ENCODE measurements at regions not wholly inside any gene's neighbourhood (a gene's known extent, or its start where the extent isn't known, plus 50 kb on each side); places are given as distances from the start of the nearest gene placed in this dataset.

- no peak for DNase-seq
- no peak overlapping the region for H2AFZ ChIP-seq (ENCODE audit: low read length)
- no peaks in the 10 kb centered on the region for H3K9me2 ChIP-seq (replicated peaks; ENCODE audit: insufficient read depth, low read length)
- no peak overlapping the region for H3K27ac ChIP-seq (ENCODE audit: low read length)
- no peaks in the 10 kb centered on the region for H3K79me2 ChIP-seq (ENCODE audit: low read length)
- no peaks in the 10 kb centered on the region for H4K20me1 ChIP-seq (ENCODE audit: insufficient read depth, low read depth, low read length)
- H3K4me3 ChIP-seq (ENCODE audit: low read length), result no peak overlapping the region
- H3K27me3 ChIP-seq (ENCODE audit: low read length), result no peaks in the 10 kb centered on the region
- H3K36me3 ChIP-seq (ENCODE audit: insufficient read depth, low read length), result no peaks in the 10 kb centered on the region
- no peaks in the 10 kb centered on the region for H3K4me1 ChIP-seq (ENCODE audit: low read length)
- H3K9ac ChIP-seq (ENCODE audit: low read length), result no peak overlapping the region
- H3K4me2 ChIP-seq (ENCODE audit: low read depth, low read length, poor library complexity, severe bottlenecking), result no peak overlapping the region
- no peaks in the 10 kb centered on the region for H3K9me3 ChIP-seq (ENCODE audit: low read length)
Measured at GRCh38 chr2:57575700-57576268, 470.8 kb upstream of the VRK2 start.

GRCh38 chr2:57576983-57577382 lies 469.6 kb upstream of the VRK2 start:
- Histone ChIP-seq H3K27me3 (ENCODE audit: low read length) (no peaks in the 10 kb centered on the region), H2AFZ (ENCODE audit: low read length) (no peak overlapping the region), H3K4me1 (ENCODE audit: low read length) (no peaks in the 10 kb centered on the region), H3K79me2 (ENCODE audit: low read length) (no peaks in the 10 kb centered on the region), H3K27ac (ENCODE audit: low read length) (no peak overlapping the region), H3K9me2 (replicated peaks; ENCODE audit: insufficient read depth, low read length) (no peaks in the 10 kb centered on the region), H3K4me2 (ENCODE audit: low read depth, low read length, poor library complexity, severe bottlenecking) (no peak overlapping the region), H3K9ac (ENCODE audit: low read length) (no peak overlapping the region), H3K4me3 (ENCODE audit: low read length) (no peak overlapping the region), H3K9me3 (ENCODE audit: low read length) (no peaks in the 10 kb centered on the region), H3K36me3 (ENCODE audit: insufficient read depth, low read length) (no peaks in the 10 kb centered on the region), H4K20me1 (ENCODE audit: insufficient read depth, low read depth, low read length) (no peaks in the 10 kb centered on the region)
- DNase-seq, result no peak

- H3K4me1 ChIP-seq (ENCODE audit: low read length), result no peaks in the 10 kb centered on the region
- no peak for DNase-seq
- no peaks in the 10 kb centered on the region for H3K9me3 ChIP-seq (ENCODE audit: low read length)
- no peak overlapping the region for H3K27ac ChIP-seq (ENCODE audit: low read length)
- no peak overlapping the region for H3K9ac ChIP-seq (ENCODE audit: low read length)
- H3K36me3 ChIP-seq (ENCODE audit: insufficient read depth, low read length), result no peaks in the 10 kb centered on the region
- no peak overlapping the region for H3K4me3 ChIP-seq (ENCODE audit: low read length)
- 0 out of 2 replicates have a peak, but pooled peaks cover 6% of the 10 kb centered on the region for H3K9me2 ChIP-seq (replicated peaks; ENCODE audit: insufficient read depth, low read length)
- H3K79me2 ChIP-seq (ENCODE audit: low read length), result no peaks in the 10 kb centered on the region
- no peaks in the 10 kb centered on the region for H3K27me3 ChIP-seq (ENCODE audit: low read length)
- no peak overlapping the region for H3K4me2 ChIP-seq (ENCODE audit: low read depth, low read length, poor library complexity, severe bottlenecking)
- no peaks in the 10 kb centered on the region for H4K20me1 ChIP-seq (ENCODE audit: insufficient read depth, low read depth, low read length)
- no peak overlapping the region for H2AFZ ChIP-seq (ENCODE audit: low read length)
Measured at GRCh38 chr2:57597940-57598339, 448.7 kb upstream of the VRK2 start.

GRCh38 chr2:57598551-57598950 lies 448.1 kb upstream of the VRK2 start:
- Histone ChIP-seq H3K36me3 (ENCODE audit: insufficient read depth, low read length) (no peaks in the 10 kb centered on the region), H3K79me2 (ENCODE audit: low read length) (no peaks in the 10 kb centered on the region), H3K9me2 (replicated peaks; ENCODE audit: insufficient read depth, low read length) (0 out of 2 replicates have a peak, but pooled peaks cover 6% of the 10 kb centered on the region), H3K27ac (ENCODE audit: low read length) (no peak overlapping the region), H3K9ac (ENCODE audit: low read length) (no peak overlapping the region), H2AFZ (ENCODE audit: low read length) (no peak overlapping the region), H3K4me3 (ENCODE audit: low read length) (no peak overlapping the region), H3K27me3 (ENCODE audit: low read length) (no peaks in the 10 kb centered on the region), H3K9me3 (ENCODE audit: low read length) (no peaks in the 10 kb centered on the region), H3K4me2 (ENCODE audit: low read depth, low read length, poor library complexity, severe bottlenecking) (no peak overlapping the region), H4K20me1 (ENCODE audit: insufficient read depth, low read depth, low read length) (no peaks in the 10 kb centered on the region), H3K4me1 (ENCODE audit: low read length) (no peaks in the 10 kb centered on the region)
- no peak for DNase-seq

- no peak overlapping the region for H3K4me2 ChIP-seq (ENCODE audit: low read depth, low read length, poor library complexity, severe bottlenecking)
- H3K36me3 ChIP-seq (ENCODE audit: insufficient read depth, low read length), result no peaks in the 10 kb centered on the region
- H3K79me2 ChIP-seq (ENCODE audit: low read length), result no peaks in the 10 kb centered on the region
- H3K27ac ChIP-seq (ENCODE audit: low read length), result no peak overlapping the region
- no peaks in the 10 kb centered on the region for H3K9me2 ChIP-seq (replicated peaks; ENCODE audit: insufficient read depth, low read length)
- H3K9ac ChIP-seq (ENCODE audit: low read length), result no peak overlapping the region
- no peak overlapping the region for H2AFZ ChIP-seq (ENCODE audit: low read length)
- H3K9me3 ChIP-seq (ENCODE audit: low read length), result no peaks in the 10 kb centered on the region
- H3K4me3 ChIP-seq (ENCODE audit: low read length), result no peak overlapping the region
- no peak for DNase-seq
- no peaks in the 10 kb centered on the region for H4K20me1 ChIP-seq (ENCODE audit: insufficient read depth, low read depth, low read length)
- H3K27me3 ChIP-seq (ENCODE audit: low read length), result no peaks in the 10 kb centered on the region
- H3K4me1 ChIP-seq (ENCODE audit: low read length), result no peaks in the 10 kb centered on the region
Measured at GRCh38 chr2:57602733-57603132, 443.9 kb upstream of the VRK2 start.

GRCh38 chr2:57614988-57615387 lies 431.6 kb upstream of the VRK2 start:
- no peak overlapping the region for H3K27ac ChIP-seq (ENCODE audit: low read length)
- no peak overlapping the region for H3K4me2 ChIP-seq (ENCODE audit: low read depth, low read length, poor library complexity, severe bottlenecking)
- no peak overlapping the region for H3K4me3 ChIP-seq (ENCODE audit: low read length)
- no peaks in the 10 kb centered on the region for H3K36me3 ChIP-seq (ENCODE audit: insufficient read depth, low read length)
- H3K9ac ChIP-seq (ENCODE audit: low read length), result no peak overlapping the region
- H2AFZ ChIP-seq (ENCODE audit: low read length), result no peak overlapping the region
- DNase-seq, result no peak
- H3K27me3 ChIP-seq (ENCODE audit: low read length), result no peaks in the 10 kb centered on the region
- no peaks in the 10 kb centered on the region for H4K20me1 ChIP-seq (ENCODE audit: insufficient read depth, low read depth, low read length)
- H3K9me3 ChIP-seq (ENCODE audit: low read length), result no peaks in the 10 kb centered on the region
- no peaks in the 10 kb centered on the region for H3K79me2 ChIP-seq (ENCODE audit: low read length)
- no peaks in the 10 kb centered on the region; the same call in 1 of the 2 replicates for H3K9me2 ChIP-seq (replicated peaks; ENCODE audit: insufficient read depth, low read length)
- no peaks in the 10 kb centered on the region for H3K4me1 ChIP-seq (ENCODE audit: low read length)

- no peaks in the 10 kb centered on the region for H3K79me2 ChIP-seq (ENCODE audit: low read length)
- no peaks in the 10 kb centered on the region for H3K27me3 ChIP-seq (ENCODE audit: low read length)
- H3K4me2 ChIP-seq (ENCODE audit: low read depth, low read length, poor library complexity, severe bottlenecking), result no peak overlapping the region
- H4K20me1 ChIP-seq (ENCODE audit: insufficient read depth, low read depth, low read length), result no peaks in the 10 kb centered on the region
- H3K4me1 ChIP-seq (ENCODE audit: low read length), result no peaks in the 10 kb centered on the region
- H3K4me3 ChIP-seq (ENCODE audit: low read length), result no peak overlapping the region
- H3K36me3 ChIP-seq (ENCODE audit: insufficient read depth, low read length), result no peaks in the 10 kb centered on the region
- no peak for DNase-seq
- no peaks in the 10 kb centered on the region for H3K9me3 ChIP-seq (ENCODE audit: low read length)
- no peak overlapping the region for H2AFZ ChIP-seq (ENCODE audit: low read length)
- H3K9ac ChIP-seq (ENCODE audit: low read length), result no peak overlapping the region
- H3K27ac ChIP-seq (ENCODE audit: low read length), result no peak overlapping the region
- no peaks in the 10 kb centered on the region; the same call in 1 of the 2 replicates for H3K9me2 ChIP-seq (replicated peaks; ENCODE audit: insufficient read depth, low read length)
Measured at GRCh38 chr2:57615855-57616556, 430.6 kb upstream of the VRK2 start.

- H4K20me1 ChIP-seq (ENCODE audit: insufficient read depth, low read depth, low read length), result no peaks in the 10 kb centered on the region
- no peak for DNase-seq
- no peaks in the 10 kb centered on the region for H3K36me3 ChIP-seq (ENCODE audit: insufficient read depth, low read length)
- no peaks in the 10 kb centered on the region for H3K4me1 ChIP-seq (ENCODE audit: low read length)
- H3K9ac ChIP-seq (ENCODE audit: low read length), result no peak overlapping the region
- no peaks in the 10 kb centered on the region for H3K27me3 ChIP-seq (ENCODE audit: low read length)
- no peaks in the 10 kb centered on the region; the same call in 1 of the 2 replicates for H3K9me2 ChIP-seq (replicated peaks; ENCODE audit: insufficient read depth, low read length)
- no peak overlapping the region for H3K27ac ChIP-seq (ENCODE audit: low read length)
- no peaks in the 10 kb centered on the region for H3K79me2 ChIP-seq (ENCODE audit: low read length)
- H3K4me2 ChIP-seq (ENCODE audit: low read depth, low read length, poor library complexity, severe bottlenecking), result no peak overlapping the region
- H3K4me3 ChIP-seq (ENCODE audit: low read length), result no peak overlapping the region
- H2AFZ ChIP-seq (ENCODE audit: low read length), result no peak overlapping the region
- no peaks in the 10 kb centered on the region for H3K9me3 ChIP-seq (ENCODE audit: low read length)
Measured at GRCh38 chr2:57617318-57617717, 429.3 kb upstream of the VRK2 start.

Measured in Karpas-422 (cell line).